Stimulated activated CD4-positive, alpha-beta T cell treated with anti-CD3 and anti-CD28 coated beads, Interleukin-15, amount 100 ng/mL, for 48 hours (primary cell): ENCODE measurements at regions not wholly inside any gene's neighbourhood (a gene's known extent, or its start where the extent isn't known, plus 50 kb on each side); places are given as distances from the start of the nearest gene placed in this dataset.
"Not testable (repeated sequence)": the region's sequence is repeated elsewhere in the genome, so short reads cannot be mapped to it uniquely, and the experiment has no call there.

Experiments
- DNase-seq, 2 donors: peaks; one replicate each; pipeline ENCODE4 v3.0.0-alpha.2; 2020; ENCODE audit warnings: low read depth in 2 of 2

- no peak for DNase-seq
These were observed 146.8 kb upstream of the TMPRSS15 start for GRCh38 chr21:18550361-18550760.

- no peak for DNase-seq
These were observed 150.2 kb upstream of the TMPRSS15 start for GRCh38 chr21:18553786-18554185.

- DNase-seq, result not testable (repeated sequence)
These were observed 164.2 kb upstream of the TMPRSS15 start for GRCh38 chr21:18567770-18568169.

- no peak for DNase-seq
These were observed 184.5 kb upstream of the TMPRSS15 start for GRCh38 chr21:18588001-18588662.

GRCh38 chr21:18601146-18601545 is 197.6 kb upstream of the TMPRSS15 start:
- no peak for DNase-seq

- no peak for DNase-seq
These were observed 199.1 kb upstream of the TMPRSS15 start for GRCh38 chr21:18602711-18603110.

- DNase-seq, result no peak
These were observed 199.7 kb upstream of the TMPRSS15 start for GRCh38 chr21:18603261-18603660.

- DNase-seq, result no peak
These were observed 200.4 kb upstream of the TMPRSS15 start for GRCh38 chr21:18603980-18604379.

- no peak for DNase-seq
These were observed 204.6 kb upstream of the TMPRSS15 start for GRCh38 chr21:18608226-18608625.

- DNase-seq, result no peak
These were observed 210.7 kb upstream of the TMPRSS15 start for GRCh38 chr21:18614303-18614702.

- DNase-seq, result no peak
These were observed 213.7 kb upstream of the TMPRSS15 start for GRCh38 chr21:18617291-18617690.

- no peak for DNase-seq
These were observed 216.9 kb upstream of the TMPRSS15 start for GRCh38 chr21:18620436-18620835.

- no peak for DNase-seq
These were observed 218.8 kb upstream of the TMPRSS15 start for GRCh38 chr21:18622383-18622782.

- DNase-seq, result no peak
These were observed 226.9 kb upstream of the TMPRSS15 start for GRCh38 chr21:18630446-18630845.

GRCh38 chr21:18636897-18637296 is 233.3 kb upstream of the TMPRSS15 start:
- no peak for DNase-seq

- no peak for DNase-seq
These were observed 242.5 kb upstream of the TMPRSS15 start for GRCh38 chr21:18646116-18646515.

- DNase-seq, result no peak
These were observed 252.3 kb upstream of the TMPRSS15 start for GRCh38 chr21:18655931-18656330.

- DNase-seq, result no peak
These were observed 258.3 kb upstream of the TMPRSS15 start for GRCh38 chr21:18661842-18662241.

- no peak for DNase-seq
These were observed 260.1 kb upstream of the TMPRSS15 start for GRCh38 chr21:18663663-18664062.

GRCh38 chr21:18666725-18667124 is 263.1 kb upstream of the TMPRSS15 start:
- no peak for DNase-seq

GRCh38 chr21:18673789-18674188 is 270.2 kb upstream of the TMPRSS15 start:
- DNase-seq, result no peak

GRCh38 chr21:18677632-18678031 is 274.0 kb upstream of the TMPRSS15 start:
- no peak for DNase-seq

GRCh38 chr21:18705971-18706370 is 302.4 kb upstream of the TMPRSS15 start:
- no peak for DNase-seq

GRCh38 chr21:18711662-18712061 is 308.1 kb upstream of the TMPRSS15 start:
- no peak for DNase-seq
